GM04504 (cell line): ENCODE measurements at regions not wholly inside any gene's neighbourhood (a gene's known extent, or its start where the extent isn't known, plus 50 kb on each side); places are given as distances from the start of the nearest gene placed in this dataset.

ENCODE experiments used
- DNase-seq: peaks from one replicate; pipeline ENCODE4 v3.0.0-alpha.2; 2012; ENCODE audit warnings: low read depth

GRCh38 chr3:186411994-186412393, 50.0 kb upstream of the DGKG start:
- DNase-seq = no peak
